Nephron progenitor cell (in vitro differentiated cells): ENCODE measurements at regions not wholly inside any gene's neighbourhood (a gene's known extent, or its start where the extent isn't known, plus 50 kb on each side); places are given as distances from the start of the nearest gene placed in this dataset.

ENCODE experiments used
- DNase-seq: peaks from one replicate; pipeline ENCODE4 v3.0.0; 2021
- H3K27ac Mint-ChIP-seq: 2 replicates; pipeline ENCODE4 v1.8.0; 2021; ENCODE audit warnings: mild to moderate bottlenecking, moderate library complexity, mixed read lengths
- H3K27me3 Mint-ChIP-seq: 2 replicates; pipeline ENCODE4 v1.8.0; 2021; ENCODE audit warnings: mild to moderate bottlenecking, low read depth, mixed read lengths; ENCODE audit not compliant: poor library complexity
- H3K36me3 Mint-ChIP-seq: 2 replicates; pipeline ENCODE4 v1.8.0; 2021; ENCODE audit warnings: low read depth, mixed read lengths
- H3K4me1 Mint-ChIP-seq: 2 replicates; pipeline ENCODE4 v1.8.0; 2021; ENCODE audit warnings: mixed read lengths
- H3K4me3 Mint-ChIP-seq: 2 replicates; pipeline ENCODE4 v1.8.0; 2021; ENCODE audit warnings: mild to moderate bottlenecking, moderate library complexity, mixed read lengths
- H3K9me3 Mint-ChIP-seq: 2 replicates; pipeline ENCODE4 v1.8.0; 2021; ENCODE audit warnings: mild to moderate bottlenecking, moderate library complexity, mixed read lengths
- TF ChIP-seq, protein P1 (sequence below): fragments of 200-600 bp; sonication (generic); IDR thresholded peaks from 2 replicates; pipeline ENCODE4 v1.5.0; 2021; ENCODE audit warnings: antibody characterized with exemption

GRCh38 chr20:63059684-63060056, 52.9 kb upstream of the BHLHE23 start:
- Mint-ChIP-seq H3K36me3 (no peaks in the 10 kb centered on the region), H3K27me3 (peaks cover 40% of the 10 kb centered on the region), H3K27ac (no peak overlapping the region), H3K9me3 (peaks cover 12% of the 10 kb centered on the region), H3K4me3 (no peak overlapping the region), H3K4me1 (no peaks in the 10 kb centered on the region)
- DNase-seq: no peak
- TF ChIP-seq, protein P1, sequence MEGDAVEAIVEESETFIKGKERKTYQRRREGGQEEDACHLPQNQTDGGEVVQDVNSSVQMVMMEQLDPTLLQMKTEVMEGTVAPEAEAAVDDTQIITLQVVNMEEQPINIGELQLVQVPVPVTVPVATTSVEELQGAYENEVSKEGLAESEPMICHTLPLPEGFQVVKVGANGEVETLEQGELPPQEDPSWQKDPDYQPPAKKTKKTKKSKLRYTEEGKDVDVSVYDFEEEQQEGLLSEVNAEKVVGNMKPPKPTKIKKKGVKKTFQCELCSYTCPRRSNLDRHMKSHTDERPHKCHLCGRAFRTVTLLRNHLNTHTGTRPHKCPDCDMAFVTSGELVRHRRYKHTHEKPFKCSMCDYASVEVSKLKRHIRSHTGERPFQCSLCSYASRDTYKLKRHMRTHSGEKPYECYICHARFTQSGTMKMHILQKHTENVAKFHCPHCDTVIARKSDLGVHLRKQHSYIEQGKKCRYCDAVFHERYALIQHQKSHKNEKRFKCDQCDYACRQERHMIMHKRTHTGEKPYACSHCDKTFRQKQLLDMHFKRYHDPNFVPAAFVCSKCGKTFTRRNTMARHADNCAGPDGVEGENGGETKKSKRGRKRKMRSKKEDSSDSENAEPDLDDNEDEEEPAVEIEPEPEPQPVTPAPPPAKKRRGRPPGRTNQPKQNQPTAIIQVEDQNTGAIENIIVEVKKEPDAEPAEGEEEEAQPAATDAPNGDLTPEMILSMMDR: no peak

DNA sequence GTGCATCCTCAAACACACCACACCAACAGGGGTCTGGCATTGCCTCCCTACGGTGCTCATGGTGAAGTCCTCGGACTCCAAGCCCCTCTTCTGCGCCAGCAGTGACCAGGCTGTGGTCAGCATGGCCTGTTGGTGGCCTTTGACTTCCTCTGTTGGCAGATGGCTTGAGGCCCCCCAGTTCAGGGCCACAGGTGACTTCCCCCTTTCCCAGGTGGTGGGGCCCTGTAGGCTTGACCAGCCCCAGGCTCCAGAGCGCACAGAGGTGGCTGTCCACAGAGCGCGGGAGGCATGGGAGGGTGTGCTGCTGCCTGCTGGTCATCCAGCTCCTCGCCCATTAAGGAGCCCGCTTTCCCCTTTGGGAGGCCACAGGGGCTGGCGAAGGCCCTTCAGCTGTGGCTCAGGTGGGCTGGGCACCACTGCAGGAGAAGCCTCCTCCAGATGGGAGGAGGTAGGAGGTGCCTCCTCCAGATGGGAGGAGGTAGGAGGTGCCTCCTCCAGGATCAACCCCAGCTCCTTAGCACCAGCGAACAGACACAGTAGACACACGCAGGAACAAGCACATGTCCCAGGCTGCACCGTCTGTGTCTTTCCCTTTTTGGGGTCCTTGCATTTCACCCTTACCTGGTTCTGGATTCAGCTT, 52.1 kb upstream of the BHLHE23 start:
- Mint-ChIP-seq H3K27me3 (peaks cover 43% of the 10 kb centered on the region), H3K4me3 (no peak overlapping the region), H3K9me3 (peaks cover 12% of the 10 kb centered on the region), H3K27ac (no peak overlapping the region), H3K36me3 (no peaks in the 10 kb centered on the region), H3K4me1 (peaks cover under 1% of the 10 kb centered on the region)
- DNase-seq: no peak
- TF ChIP-seq, protein P1: no peak

GRCh38 chr20:63057171-63058117, 50.7 kb upstream of the BHLHE23 start:
- no peak overlapping the region for H3K27ac Mint-ChIP-seq
- peaks cover 34% of the 10 kb centered on the region for H3K27me3 Mint-ChIP-seq
- no peaks in the 10 kb centered on the region for H3K36me3 Mint-ChIP-seq
- H3K4me1 Mint-ChIP-seq: peaks cover 15% of the 10 kb centered on the region
- no peak for DNase-seq
- TF ChIP-seq, protein P1: no peak
- peaks cover 12% of the 10 kb centered on the region for H3K9me3 Mint-ChIP-seq
- H3K4me3 Mint-ChIP-seq: no peak overlapping the region

DNA sequence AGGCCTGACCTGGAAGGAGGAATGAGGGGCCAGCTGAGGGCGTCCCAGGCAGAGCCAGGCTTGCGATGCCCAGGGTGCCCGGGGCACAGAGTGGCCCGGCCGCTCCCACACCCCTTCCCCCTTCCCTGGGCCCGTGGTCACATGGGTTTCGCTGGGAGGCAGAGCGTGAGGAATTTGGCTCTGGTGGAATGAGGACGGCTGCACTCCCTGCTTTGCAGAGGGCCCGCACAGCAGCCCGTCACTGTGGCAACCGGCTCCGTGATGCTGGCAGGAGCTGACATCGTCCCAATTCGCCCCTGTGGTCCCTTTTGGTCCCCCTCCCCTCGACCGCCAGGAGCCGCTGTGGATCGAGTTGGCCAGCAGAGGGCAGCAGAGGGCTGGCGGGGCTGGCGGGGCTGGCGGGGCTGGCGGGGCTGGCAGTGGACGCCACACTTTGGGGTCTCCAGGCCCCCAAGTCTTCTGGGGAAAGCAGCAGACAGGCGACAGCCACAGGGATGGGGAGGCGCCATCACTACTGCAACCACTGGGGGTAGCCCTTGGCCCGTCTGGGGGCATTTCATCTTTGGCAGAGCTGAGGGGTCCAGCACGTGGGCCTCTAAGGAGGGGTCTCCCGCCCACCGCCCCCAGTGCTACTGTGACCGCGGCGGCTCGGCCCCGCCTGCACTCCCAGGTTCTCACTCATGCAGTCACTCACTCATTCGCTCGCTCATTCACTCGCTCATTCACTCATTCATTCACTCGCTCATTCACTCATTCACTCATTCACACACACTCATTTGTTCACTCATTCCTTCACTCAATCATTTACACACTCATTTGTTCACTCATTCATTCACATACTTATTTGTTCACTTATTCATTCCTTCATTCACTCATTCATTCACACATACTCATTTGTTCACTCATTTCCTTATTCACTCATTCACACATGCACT, 49.7 kb upstream of the BHLHE23 start:
- H3K9me3 Mint-ChIP-seq: peaks cover 6% of the 10 kb centered on the region
- TF ChIP-seq, protein P1: peak; percentile 92
- DNase-seq: peak; percentile 88
- no peak overlapping the region for H3K4me3 Mint-ChIP-seq
- no peak overlapping the region for H3K27ac Mint-ChIP-seq
- peaks cover 20% of the 10 kb centered on the region for H3K4me1 Mint-ChIP-seq
- no peaks in the 10 kb centered on the region for H3K36me3 Mint-ChIP-seq
- H3K27me3 Mint-ChIP-seq: peaks cover 29% of the 10 kb centered on the region
